ENCODE measurements at regions not wholly inside any gene's neighbourhood (a gene's known extent, or its start where the extent isn't known, plus 50 kb on each side); places are given as distances from the start of the nearest gene placed in this dataset.
"Not testable (repeated sequence)": the region's sequence is repeated elsewhere in the genome, so short reads cannot be mapped to it uniquely, and the experiment has no call there.

GRCh38 chr1:9443913-9444445 is 95.3 kb upstream of the SLC25A33 start:
- Histone ChIP-seq H3K27ac (ENCODE audit: low read length) (peak overlapping the region; percentile 60; the same call in 1 of the 2 replicates), H3K9me3 (ENCODE audit: control insufficient read depth, insufficient read depth, low read depth, low read length) (no peaks in the 10 kb centered on the region), H3K4me3 (ENCODE audit: low read depth in 2 of 2, low read length in 2 of 2) (no peak overlapping the region), H3K4me1 (ENCODE audit: control insufficient read depth, insufficient read depth, low read length) (peaks cover 47% of the 10 kb centered on the region), H3K27me3 (ENCODE audit: control insufficient read depth, insufficient read depth, low read length) (no peaks in the 10 kb centered on the region), H3K36me3 (ENCODE audit: control insufficient read depth, insufficient read depth, low read length) (no peaks in the 10 kb centered on the region)
- no peak for DNase-seq (ENCODE audit: low read depth, low spot score)
- ChIA-PET POLR2A (no interaction called here), CTCF (no interaction called here)
- in situ Hi-C loops (cut with HindIII; ENCODE audit: low pct_unique_long_range_greater_than_20kb, low sequenced_read_pairs), result no loop called here
- intact Hi-C loops (cut with micrococcal nuclease; ENCODE audit: unreplicated experiment), result no loop called here
- peak; percentile 41; the same call in 1 of the 2 replicates for ATAC-seq
- BruUV-seq (replicated peaks), result no TSS peak
- TF ChIP-seq POLR2AphosphoS5 (IDR thresholded peaks at IDR 0.05; ENCODE audit: low read depth, low read length) (no peak), CTCF (IDR thresholded peaks at IDR 0.05) (no peak)

- CTCF ChIA-PET, result no interaction called here
- DNase-seq (ENCODE audit: low read depth, low spot score), result no peak
- Histone ChIP-seq H3K36me3 (ENCODE audit: control insufficient read depth, insufficient read depth, low read length) (no peaks in the 10 kb centered on the region), H3K4me3 (ENCODE audit: low read depth in 2 of 2, low read length in 2 of 2) (no peak overlapping the region), H3K4me1 (ENCODE audit: control insufficient read depth, insufficient read depth, low read length) (peaks cover 45% of the 10 kb centered on the region), H3K9me3 (ENCODE audit: control insufficient read depth, insufficient read depth, low read depth, low read length) (no peaks in the 10 kb centered on the region), H3K27me3 (ENCODE audit: control insufficient read depth, insufficient read depth, low read length) (no peaks in the 10 kb centered on the region), H3K27ac (ENCODE audit: low read length) (peak overlapping the region; percentile 60; the same call in 1 of the 2 replicates)
- no TSS peak for BruUV-seq (replicated peaks)
- TF ChIP-seq CTCF (IDR thresholded peaks at IDR 0.05) (no peak), REST (IDR thresholded peaks at IDR 0.05; ENCODE audit: insufficient read depth in 1 of 2, low read depth in 2 of 2, low read length in 1 of 2) (no peak), TCF7L2 (IDR thresholded peaks at IDR 0.05; ENCODE audit: low read depth, low read length) (no peak), POLR2AphosphoS5 (IDR thresholded peaks at IDR 0.05; ENCODE audit: low read depth, low read length) (no peak), SIN3A (IDR thresholded peaks at IDR 0.05; ENCODE audit: borderline replicate concordance, insufficient read depth, low read depth, low read length) (no peak)
- intact Hi-C loops (cut with micrococcal nuclease; ENCODE audit: unreplicated experiment), result no loop called here
- POLR2A ChIA-PET, result no interaction called here
- no peak for ATAC-seq
- in situ Hi-C loops (cut with HindIII; ENCODE audit: low pct_unique_long_range_greater_than_20kb, low sequenced_read_pairs), result no loop called here
These were observed 94.7 kb upstream of the SLC25A33 start for GRCh38 chr1:9444532-9444931.

- in situ Hi-C loops (cut with HindIII; ENCODE audit: low pct_unique_long_range_greater_than_20kb, low sequenced_read_pairs); BruUV-seq (replicated peaks): not testable (repeated sequence)
These were observed 94.2 kb upstream of the SLC25A33 start for GRCh38 chr1:9445081-9445480.

More at GRCh38 chr1:9445081-9445480, 94.2 kb upstream of the SLC25A33 start:
- H3K36me3 ChIP-seq (ENCODE audit: control insufficient read depth, insufficient read depth, low read length); DNase-seq (ENCODE audit: low read depth, low spot score); CTCF ChIA-PET; H3K9me3 ChIP-seq (ENCODE audit: control insufficient read depth, insufficient read depth, low read depth, low read length); POLR2A ChIA-PET; ATAC-seq; H3K27me3 ChIP-seq (ENCODE audit: control insufficient read depth, insufficient read depth, low read length); H3K4me3 ChIP-seq (ENCODE audit: low read depth in 2 of 2, low read length in 2 of 2); intact Hi-C loops (cut with micrococcal nuclease; ENCODE audit: unreplicated experiment): not testable (repeated sequence)
- Histone ChIP-seq H3K27ac (ENCODE audit: low read length) (peak overlapping the region; percentile 60; the same call in 1 of the 2 replicates), H3K4me1 (ENCODE audit: control insufficient read depth, insufficient read depth, low read length) (peaks cover 42% of the 10 kb centered on the region)
